PC-9 (cell line): ENCODE measurements at regions not wholly inside any gene's neighbourhood (a gene's known extent, or its start where the extent isn't known, plus 50 kb on each side); places are given as distances from the start of the nearest gene placed in this dataset.

Experiments
- EZH2 ChIP-seq: fragments of 200-600 bp; sonication (generic); IDR thresholded peaks from 2 replicates; pipeline ENCODE4 v1.8.0; 2017; ENCODE audit warnings: antibody characterized with exemption, low read depth
- TF ChIP-seq, protein P1 (sequence below): fragments of 200-600 bp; sonication (generic); conservative IDR thresholded peaks from 2 replicates; pipeline ENCODE4 v1.6.1; 2017; ENCODE audit warnings: mixed run types, antibody characterized with exemption, mild to moderate bottlenecking, moderate library complexity

- TF ChIP-seq, protein P1, sequence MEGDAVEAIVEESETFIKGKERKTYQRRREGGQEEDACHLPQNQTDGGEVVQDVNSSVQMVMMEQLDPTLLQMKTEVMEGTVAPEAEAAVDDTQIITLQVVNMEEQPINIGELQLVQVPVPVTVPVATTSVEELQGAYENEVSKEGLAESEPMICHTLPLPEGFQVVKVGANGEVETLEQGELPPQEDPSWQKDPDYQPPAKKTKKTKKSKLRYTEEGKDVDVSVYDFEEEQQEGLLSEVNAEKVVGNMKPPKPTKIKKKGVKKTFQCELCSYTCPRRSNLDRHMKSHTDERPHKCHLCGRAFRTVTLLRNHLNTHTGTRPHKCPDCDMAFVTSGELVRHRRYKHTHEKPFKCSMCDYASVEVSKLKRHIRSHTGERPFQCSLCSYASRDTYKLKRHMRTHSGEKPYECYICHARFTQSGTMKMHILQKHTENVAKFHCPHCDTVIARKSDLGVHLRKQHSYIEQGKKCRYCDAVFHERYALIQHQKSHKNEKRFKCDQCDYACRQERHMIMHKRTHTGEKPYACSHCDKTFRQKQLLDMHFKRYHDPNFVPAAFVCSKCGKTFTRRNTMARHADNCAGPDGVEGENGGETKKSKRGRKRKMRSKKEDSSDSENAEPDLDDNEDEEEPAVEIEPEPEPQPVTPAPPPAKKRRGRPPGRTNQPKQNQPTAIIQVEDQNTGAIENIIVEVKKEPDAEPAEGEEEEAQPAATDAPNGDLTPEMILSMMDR = no peak
- TF ChIP-seq EZH2 = no peak
Observed at GRCh38 chr13:40330950-40331349, 335.5 kb downstream of the FOXO1 start.
